GM23248 (cell line): ENCODE measurements at regions not wholly inside any gene's neighbourhood (a gene's known extent, or its start where the extent isn't known, plus 50 kb on each side); places are given as distances from the start of the nearest gene placed in this dataset.

Experiments used
- EZH2 ChIP-seq: fragments of 200-600 bp; sonication (generic); IDR thresholded peaks from 2 replicates; pipeline ENCODE4 v1.6.1; 2018; ENCODE audit warnings: antibody characterized with exemption, mild to moderate bottlenecking; ENCODE audit not compliant: insufficient read depth, poor library complexity, severe bottlenecking
- EZH2phosphoT487 ChIP-seq: fragments of 200-600 bp; sonication (generic); IDR thresholded peaks from 2 replicates; pipeline ENCODE4 v1.6.1; 2018; ENCODE audit warnings: antibody characterized with exemption, moderate library complexity, mild to moderate bottlenecking, low read depth; ENCODE audit not compliant: insufficient read depth

DNA sequence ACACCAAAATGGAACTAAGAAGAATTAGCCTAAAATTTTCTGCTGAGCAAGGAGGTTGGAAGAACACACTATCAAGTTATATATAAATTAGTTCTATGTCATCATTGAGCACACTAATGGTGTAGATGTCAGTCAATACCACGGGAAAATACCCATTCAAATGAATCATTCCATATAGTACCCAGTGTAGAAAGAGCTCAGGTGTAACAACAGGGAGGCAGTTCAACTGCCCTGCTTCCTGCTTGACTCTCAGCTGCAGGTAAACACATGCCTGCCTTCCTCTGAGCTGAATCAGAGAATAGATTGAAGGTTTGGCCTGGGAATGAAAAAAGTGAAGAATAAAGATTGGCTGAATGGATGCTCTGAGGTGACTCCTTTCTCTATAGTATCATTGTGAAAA lies 1088.0 kb downstream of the AGBL1 start:
- TF ChIP-seq EZH2 (no peak), EZH2phosphoT487 (no peak)
